ENCODE measurements at regions not wholly inside any gene's neighbourhood (a gene's known extent, or its start where the extent isn't known, plus 50 kb on each side); places are given as distances from the start of the nearest gene placed in this dataset.

- TF ChIP-seq SRF (CRISPR knock-in tag; IDR thresholded peaks at IDR 0.05) (no peak), C11orf30 (IDR thresholded peaks at IDR 0.05; ENCODE audit: low read depth) (no peak), CTCF (IDR thresholded peaks at IDR 0.05 in 2 of 3, conservative IDR thresholded peaks at IDR 0.05 in 1 of 3; ENCODE audit: insufficient read depth in 2 of 3, low read depth in 1 of 3, low read length in 3 of 3) (no peak), REST (IDR thresholded peaks at IDR 0.05; ENCODE audit: borderline replicate concordance) (no peak), REST (CRISPR knock-in tag; IDR thresholded peaks at IDR 0.05; ENCODE audit: low read depth) (no peak), IRF1 (CRISPR knock-in tag; IDR thresholded peaks at IDR 0.05; ENCODE audit: borderline replicate concordance) (no peak), RAD51 (IDR thresholded peaks at IDR 0.05; ENCODE audit: borderline replicate concordance, low read depth) (no peak), HMGXB4 (CRISPR knock-in tag; IDR thresholded peaks at IDR 0.05) (no peak), SP2 (IDR thresholded peaks at IDR 0.05; ENCODE audit: extremely low read depth, low read depth, low read length, poor library complexity, severe bottlenecking) (no peak), ELK1 (CRISPR knock-in tag; IDR thresholded peaks at IDR 0.05) (no peak), HDAC2 (IDR thresholded peaks at IDR 0.05) (no peak), KDM1A (IDR thresholded peaks at IDR 0.05) (no peak), SMARCC2 (IDR thresholded peaks at IDR 0.05; ENCODE audit: low read depth) (no peak)
Measured at GRCh38 chr11:19404787-19405186, 164.0 kb upstream of the E2F8 start.
